A673 (cell line): ENCODE measurements at regions not wholly inside any gene's neighbourhood (a gene's known extent, or its start where the extent isn't known, plus 50 kb on each side); places are given as distances from the start of the nearest gene placed in this dataset.

ENCODE experiments used
- EZH2 ChIP-seq: fragments of 200-600 bp; sonication (generic); IDR thresholded peaks from 2 replicates; pipeline ENCODE4 v1.6.1; 2017; ENCODE audit warnings: borderline replicate concordance, low read depth, mild to moderate bottlenecking, mixed read lengths, antibody characterized with exemption, low read length; ENCODE audit not compliant: poor library complexity, severe bottlenecking
- TF ChIP-seq, protein P1 (sequence below): fragments of 300-800, 200-600 bp; sonication (generic); conservative IDR thresholded peaks from 2 replicates; pipeline ENCODE4 v1.5.1; 2017; ENCODE audit warnings: low read depth, mild to moderate bottlenecking, antibody characterized with exemption, low read length, moderate library complexity, mixed read lengths

DNA sequence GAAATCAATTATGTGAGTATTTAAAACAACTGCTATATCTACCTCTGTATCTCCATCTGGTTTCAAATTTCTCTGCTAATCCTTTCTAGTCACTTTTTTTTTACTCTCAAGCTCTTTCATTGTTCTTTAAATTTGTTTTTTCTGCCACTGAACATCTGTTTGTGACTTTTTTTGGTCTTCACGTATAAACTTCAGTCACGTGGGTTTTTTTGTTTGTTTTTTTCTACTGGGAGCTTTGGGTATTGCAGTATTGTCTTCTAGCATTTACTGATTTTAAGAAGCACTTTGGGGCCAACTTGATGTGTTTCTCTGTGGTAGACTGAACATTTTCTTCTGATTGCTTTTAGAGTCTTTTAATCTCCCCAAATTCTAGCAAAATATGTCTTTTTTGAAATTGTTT is 262.6 kb upstream of the RXFP2 start:
- TF ChIP-seq, protein P1, sequence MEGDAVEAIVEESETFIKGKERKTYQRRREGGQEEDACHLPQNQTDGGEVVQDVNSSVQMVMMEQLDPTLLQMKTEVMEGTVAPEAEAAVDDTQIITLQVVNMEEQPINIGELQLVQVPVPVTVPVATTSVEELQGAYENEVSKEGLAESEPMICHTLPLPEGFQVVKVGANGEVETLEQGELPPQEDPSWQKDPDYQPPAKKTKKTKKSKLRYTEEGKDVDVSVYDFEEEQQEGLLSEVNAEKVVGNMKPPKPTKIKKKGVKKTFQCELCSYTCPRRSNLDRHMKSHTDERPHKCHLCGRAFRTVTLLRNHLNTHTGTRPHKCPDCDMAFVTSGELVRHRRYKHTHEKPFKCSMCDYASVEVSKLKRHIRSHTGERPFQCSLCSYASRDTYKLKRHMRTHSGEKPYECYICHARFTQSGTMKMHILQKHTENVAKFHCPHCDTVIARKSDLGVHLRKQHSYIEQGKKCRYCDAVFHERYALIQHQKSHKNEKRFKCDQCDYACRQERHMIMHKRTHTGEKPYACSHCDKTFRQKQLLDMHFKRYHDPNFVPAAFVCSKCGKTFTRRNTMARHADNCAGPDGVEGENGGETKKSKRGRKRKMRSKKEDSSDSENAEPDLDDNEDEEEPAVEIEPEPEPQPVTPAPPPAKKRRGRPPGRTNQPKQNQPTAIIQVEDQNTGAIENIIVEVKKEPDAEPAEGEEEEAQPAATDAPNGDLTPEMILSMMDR, result no peak
- no peak for TF ChIP-seq EZH2
